ENCODE measurements at regions not wholly inside any gene's neighbourhood (a gene's known extent, or its start where the extent isn't known, plus 50 kb on each side); places are given as distances from the start of the nearest gene placed in this dataset.
"Not testable (repeated sequence)": the region's sequence is repeated elsewhere in the genome, so short reads cannot be mapped to it uniquely, and the experiment has no call there.

- H3K4me1 ChIP-seq (ENCODE audit: control insufficient read depth, insufficient read depth, low read length); intact Hi-C loops (cut with micrococcal nuclease; ENCODE audit: unreplicated experiment); H3K9me3 ChIP-seq (replicated peaks; ENCODE audit: control insufficient read depth, insufficient read depth, low read length); H4K20me1 ChIP-seq (ENCODE audit: control insufficient read depth, insufficient read depth); in situ Hi-C loops (cut with MboI); SMC1A ChIA-PET (ENCODE audit: uncharacterized antibody, unreplicated experiment); BruUV-seq (replicated peaks); POLR2A ChIA-PET; H3K27me3 ChIP-seq (replicated peaks in 1 of 2; ENCODE audit: control insufficient read depth in 2 of 2, insufficient read depth in 2 of 2, low read length in 1 of 2); H3K36me3 ChIP-seq (ENCODE audit: control insufficient read depth in 2 of 2, insufficient read depth in 2 of 2, low read length in 1 of 2): not testable (repeated sequence)
- Histone ChIP-seq H3K79me2 (ENCODE audit: control insufficient read depth, insufficient read depth, low read length) (peaks cover 12% of the 10 kb centered on the region), H3K9ac (ENCODE audit: control insufficient read depth, insufficient read depth, low read length) (peak overlapping the region; percentile 73), H3K27ac (ENCODE audit: control insufficient read depth, insufficient read depth) (peak overlapping the region; percentile 84), H3K4me2 (ENCODE audit: control insufficient read depth, insufficient read depth) (0 out of 2 replicates have a peak overlapping the region, but pooled peaks have one; percentile 68), H2AFZ (ENCODE audit: control insufficient read depth, low read depth, low read length) (peak overlapping the region; percentile 72), H3K4me3 (peak overlapping the region; percentile 82)
- ChIA-PET CTCF (interaction anchor here (1.0 kb wide), 1 partner anchor 47 kb away, joined by 3 read pairs; no protein-coding TSS in a partner anchor), RAD21 (ENCODE audit: unreplicated experiment) (interaction anchor here (1.2 to 1.6 kb wide), 2 partner anchors 91 to 127 kb away, joined by 3 to 4 read pairs; no protein-coding TSS in a partner anchor)
- WGBS (ENCODE audit: insufficient coverage, insufficient replicate concordance, low lambda C conversion rate, missing lambda C conversion rate): under 1% methylated on average over 59 of the region's 65 CpGs
- ATAC-seq (peak; percentile 100), DNase-seq (ENCODE audit: low read depth, low spot score) (peak; percentile 92), FAIRE-seq (peak; percentile 82)
- TF ChIP-seq MLLT1 (IDR thresholded peaks at IDR 0.05) (peak; percentile 39), ELK1 (IDR thresholded peaks at IDR 0.05; ENCODE audit: low read depth, low read length) (0 out of 2 replicates have a peak, but pooled peaks have one; percentile 43), IRF3 (IDR thresholded peaks at IDR 0.05) (peak; percentile 71), YY1 (IDR thresholded peaks at IDR 0.05; ENCODE audit: low read depth, low read length) (peak; percentile 91), RFX5 (IDR thresholded peaks at IDR 0.05; ENCODE audit: low read depth, low read length) (peak; percentile 81), NKRF (conservative IDR thresholded peaks at IDR 0.05) (peak; percentile 13; the same call in 1 of the 2 replicates), ZNF207 (IDR thresholded peaks at IDR 0.05; ENCODE audit: borderline replicate concordance) (peak; percentile 58; the same call in 1 of the 2 replicates), NR2F1 (conservative IDR thresholded peaks at IDR 0.05) (peak; percentile 11; the same call in 1 of the 2 replicates), SRF (IDR thresholded peaks at IDR 0.05; ENCODE audit: low read depth in 2 of 2, low read length in 2 of 2) (peak in 1 of 2 experiments; percentile 83; a peak in 2 of 4 replicates), E2F8 (IDR thresholded peaks at IDR 0.05; ENCODE audit: low read depth, partially characterized antibody) (peak; percentile 93), POU2F2 (IDR thresholded peaks at IDR 0.05; ENCODE audit: borderline replicate concordance, low read depth, low read length) (peak; percentile 42; the same call in 1 of the 3 replicates)
These were observed 92.2 kb upstream of the OR4F16 start for GRCh38 chr1:778451-779278.
